C4-2B (cell line): ENCODE measurements at regions not wholly inside any gene's neighbourhood (a gene's known extent, or its start where the extent isn't known, plus 50 kb on each side); places are given as distances from the start of the nearest gene placed in this dataset.

Experiments used
- ZFX ChIP-seq: fragments of 450-650 bp; IDR thresholded peaks from 2 replicates; pipeline ENCODE4 v1.6.1; 2017
- TF ChIP-seq, protein P1 (sequence below): fragments of 450-650 bp; conservative IDR thresholded peaks from 2 replicates; pipeline ENCODE4 v1.5.1; 2017; ENCODE audit warnings: mild to moderate bottlenecking

- TF ChIP-seq, protein P1, sequence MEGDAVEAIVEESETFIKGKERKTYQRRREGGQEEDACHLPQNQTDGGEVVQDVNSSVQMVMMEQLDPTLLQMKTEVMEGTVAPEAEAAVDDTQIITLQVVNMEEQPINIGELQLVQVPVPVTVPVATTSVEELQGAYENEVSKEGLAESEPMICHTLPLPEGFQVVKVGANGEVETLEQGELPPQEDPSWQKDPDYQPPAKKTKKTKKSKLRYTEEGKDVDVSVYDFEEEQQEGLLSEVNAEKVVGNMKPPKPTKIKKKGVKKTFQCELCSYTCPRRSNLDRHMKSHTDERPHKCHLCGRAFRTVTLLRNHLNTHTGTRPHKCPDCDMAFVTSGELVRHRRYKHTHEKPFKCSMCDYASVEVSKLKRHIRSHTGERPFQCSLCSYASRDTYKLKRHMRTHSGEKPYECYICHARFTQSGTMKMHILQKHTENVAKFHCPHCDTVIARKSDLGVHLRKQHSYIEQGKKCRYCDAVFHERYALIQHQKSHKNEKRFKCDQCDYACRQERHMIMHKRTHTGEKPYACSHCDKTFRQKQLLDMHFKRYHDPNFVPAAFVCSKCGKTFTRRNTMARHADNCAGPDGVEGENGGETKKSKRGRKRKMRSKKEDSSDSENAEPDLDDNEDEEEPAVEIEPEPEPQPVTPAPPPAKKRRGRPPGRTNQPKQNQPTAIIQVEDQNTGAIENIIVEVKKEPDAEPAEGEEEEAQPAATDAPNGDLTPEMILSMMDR: no peak
- no peak for TF ChIP-seq ZFX
Measured at GRCh38 chr11:29162491-29162890, 854.3 kb downstream of the KCNA4 start.
